ENCODE measurements at regions not wholly inside any gene's neighbourhood (a gene's known extent, or its start where the extent isn't known, plus 50 kb on each side); places are given as distances from the start of the nearest gene placed in this dataset.

- TF ChIP-seq CHD7 (IDR thresholded peaks at IDR 0.05; ENCODE audit: insufficient replicate concordance, low read length) (no peak), BACH1 (IDR thresholded peaks at IDR 0.05; ENCODE audit: low read length) (no peak)
Measured at GRCh38 chr18:29074147-29074546, 897.2 kb upstream of the CDH2 start (continued).
